ENCODE measurements at regions not wholly inside any gene's neighbourhood (a gene's known extent, or its start where the extent isn't known, plus 50 kb on each side); places are given as distances from the start of the nearest gene placed in this dataset.
"Not testable (repeated sequence)": the region's sequence is repeated elsewhere in the genome, so short reads cannot be mapped to it uniquely, and the experiment has no call there.

- DNase-seq: no peak
These were observed 345.5 kb upstream of the FSIP2 start for GRCh38 chr2:185393091-185393490.

GRCh38 chr2:185402474-185402873 lies 336.1 kb upstream of the FSIP2 start:
- DNase-seq: no peak

- no peak for DNase-seq
These were observed 334.0 kb upstream of the FSIP2 start for GRCh38 chr2:185404578-185404977.

GRCh38 chr2:185417111-185417510 lies 321.5 kb upstream of the FSIP2 start:
- DNase-seq: no peak

GRCh38 chr2:185417688-185418087 lies 320.9 kb upstream of the FSIP2 start:
- no peak for DNase-seq

GRCh38 chr2:185424958-185425629 lies 313.5 kb upstream of the FSIP2 start:
- peak; percentile 16 for DNase-seq

GRCh38 chr2:185428000-185428399 lies 310.6 kb upstream of the FSIP2 start:
- no peak for DNase-seq

GRCh38 chr2:185433824-185434223 lies 304.8 kb upstream of the FSIP2 start:
- no peak for DNase-seq

- no peak for DNase-seq
These were observed 301.7 kb upstream of the FSIP2 start for GRCh38 chr2:185436787-185437372.

GRCh38 chr2:185441486-185442005 lies 297.1 kb upstream of the FSIP2 start:
- DNase-seq: no peak

- DNase-seq: no peak
These were observed 282.1 kb upstream of the FSIP2 start for GRCh38 chr2:185456517-185456916.

- no peak for DNase-seq
These were observed 275.1 kb upstream of the FSIP2 start for GRCh38 chr2:185463481-185463880.

GRCh38 chr2:185466915-185467314 lies 271.7 kb upstream of the FSIP2 start:
- DNase-seq: no peak

GRCh38 chr2:185471441-185471840 lies 267.2 kb upstream of the FSIP2 start:
- DNase-seq: no peak

- no peak for DNase-seq
These were observed 266.0 kb upstream of the FSIP2 start for GRCh38 chr2:185472574-185472973.

GRCh38 chr2:185473838-185474237 lies 264.8 kb upstream of the FSIP2 start:
- DNase-seq: no peak

- DNase-seq: no peak
These were observed 262.7 kb upstream of the FSIP2 start for GRCh38 chr2:185475914-185476313.

- no peak for DNase-seq
These were observed 261.2 kb upstream of the FSIP2 start for GRCh38 chr2:185477452-185477851.

- no peak for DNase-seq
These were observed 254.0 kb upstream of the FSIP2 start for GRCh38 chr2:185484602-185485001.

GRCh38 chr2:185502351-185502750 lies 236.3 kb upstream of the FSIP2 start:
- DNase-seq: no peak

- no peak for DNase-seq
These were observed 230.9 kb upstream of the FSIP2 start for GRCh38 chr2:185507719-185508118.

GRCh38 chr2:185510060-185510459 lies 228.5 kb upstream of the FSIP2 start:
- DNase-seq: no peak

- DNase-seq: no peak
These were observed 226.7 kb upstream of the FSIP2 start for GRCh38 chr2:185511925-185512324.

- no peak for DNase-seq
These were observed 216.1 kb upstream of the FSIP2 start for GRCh38 chr2:185522472-185522871.

- not testable (repeated sequence) for DNase-seq
These were observed 214.4 kb upstream of the FSIP2 start for GRCh38 chr2:185524242-185524641.

Data from stimulated activated CD4-positive, alpha-beta T cell treated with anti-CD3 and anti-CD28 coated beads, Interleukin-4, amount 100 ng/mL, for 1 hour (primary cell).